ENCODE measurements at regions not wholly inside any gene's neighbourhood (a gene's known extent, or its start where the extent isn't known, plus 50 kb on each side); places are given as distances from the start of the nearest gene placed in this dataset.

DNA sequence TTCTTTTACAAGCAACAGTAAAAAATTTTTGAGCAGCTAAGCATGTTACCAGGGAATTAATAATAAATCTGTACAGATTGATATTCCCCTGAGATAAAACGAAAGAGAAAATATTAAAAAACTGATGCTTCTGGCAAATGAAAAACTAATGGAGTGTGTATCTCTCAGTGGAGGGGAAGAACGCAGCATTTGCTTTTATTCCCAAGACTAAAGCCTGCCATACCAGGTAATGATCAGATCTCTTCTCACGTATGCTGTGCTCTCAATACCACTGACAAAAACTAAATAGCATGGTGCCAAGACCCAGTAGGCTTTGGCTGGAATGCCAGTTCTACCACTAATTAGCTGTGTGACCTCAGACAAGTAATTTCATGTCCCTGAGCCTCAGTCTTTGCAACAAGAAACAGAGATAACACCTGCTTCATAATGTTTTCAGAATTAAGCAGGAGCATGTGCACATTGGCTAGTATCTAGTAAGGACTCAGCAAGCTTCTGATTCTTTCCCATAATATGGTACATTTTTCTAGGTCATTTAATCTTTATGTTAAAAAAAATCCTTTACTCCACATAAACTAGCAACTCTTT is 179.6 kb downstream of the CENPC start:
- TF ChIP-seq, protein P1, sequence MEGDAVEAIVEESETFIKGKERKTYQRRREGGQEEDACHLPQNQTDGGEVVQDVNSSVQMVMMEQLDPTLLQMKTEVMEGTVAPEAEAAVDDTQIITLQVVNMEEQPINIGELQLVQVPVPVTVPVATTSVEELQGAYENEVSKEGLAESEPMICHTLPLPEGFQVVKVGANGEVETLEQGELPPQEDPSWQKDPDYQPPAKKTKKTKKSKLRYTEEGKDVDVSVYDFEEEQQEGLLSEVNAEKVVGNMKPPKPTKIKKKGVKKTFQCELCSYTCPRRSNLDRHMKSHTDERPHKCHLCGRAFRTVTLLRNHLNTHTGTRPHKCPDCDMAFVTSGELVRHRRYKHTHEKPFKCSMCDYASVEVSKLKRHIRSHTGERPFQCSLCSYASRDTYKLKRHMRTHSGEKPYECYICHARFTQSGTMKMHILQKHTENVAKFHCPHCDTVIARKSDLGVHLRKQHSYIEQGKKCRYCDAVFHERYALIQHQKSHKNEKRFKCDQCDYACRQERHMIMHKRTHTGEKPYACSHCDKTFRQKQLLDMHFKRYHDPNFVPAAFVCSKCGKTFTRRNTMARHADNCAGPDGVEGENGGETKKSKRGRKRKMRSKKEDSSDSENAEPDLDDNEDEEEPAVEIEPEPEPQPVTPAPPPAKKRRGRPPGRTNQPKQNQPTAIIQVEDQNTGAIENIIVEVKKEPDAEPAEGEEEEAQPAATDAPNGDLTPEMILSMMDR (IDR thresholded peaks at IDR 0.05; ENCODE audit: insufficient read depth, low read length, poor library complexity, severe bottlenecking), result no peak
- TF ChIP-seq EZH2phosphoT487 (conservative IDR thresholded peaks at IDR 0.05; ENCODE audit: low read length), result no peak

Data from SU-DHL-6 (cell line).